GM19240 (cell line): ENCODE measurements at regions not wholly inside any gene's neighbourhood (a gene's known extent, or its start where the extent isn't known, plus 50 kb on each side); places are given as distances from the start of the nearest gene placed in this dataset.
"Not testable (repeated sequence)": the region's sequence is repeated elsewhere in the genome, so short reads cannot be mapped to it uniquely, and the experiment has no call there.

Source experiments
- DNase-seq: peaks from one replicate; pipeline ENCODE4 v3.0.0; 2011; ENCODE audit warnings: low spot score; ENCODE audit not compliant: insufficient read length

- DNase-seq: no peak
These were observed 123.8 kb upstream of the SHB start for GRCh38 chr9:38192731-38193265.

GRCh38 chr9:38186404-38187115 lies 117.5 kb upstream of the SHB start:
- no peak for DNase-seq

- DNase-seq: no peak
These were observed 116.8 kb upstream of the SHB start for GRCh38 chr9:38185647-38186403.

DNA sequence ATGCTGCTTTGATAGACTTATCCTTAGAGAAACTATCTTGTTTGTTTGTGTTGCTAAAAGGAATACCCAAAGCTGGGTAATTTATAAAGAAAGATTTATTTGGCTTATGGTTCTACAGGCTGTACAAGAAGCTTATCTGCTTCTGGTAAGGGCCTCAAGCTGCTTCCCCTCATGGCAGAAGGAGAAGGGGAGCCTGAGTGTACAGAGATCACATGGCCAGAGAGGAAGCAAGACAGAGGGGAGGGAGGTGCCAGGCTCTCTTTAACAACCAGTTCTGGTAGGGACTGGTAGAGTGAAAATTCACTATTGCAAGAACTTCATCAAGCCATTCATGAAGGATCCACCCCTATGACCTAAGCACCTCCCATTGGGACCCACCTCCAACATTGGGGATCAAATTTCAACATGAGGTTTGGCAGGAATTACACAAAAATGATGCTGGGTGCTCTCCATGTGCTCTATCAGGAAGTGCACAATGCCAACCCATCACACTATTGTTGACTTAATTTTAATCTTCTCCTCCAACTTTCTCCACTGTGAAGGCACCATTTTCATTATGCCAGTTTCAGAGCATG lies 115.1 kb upstream of the SHB start:
- DNase-seq: no peak

GRCh38 chr9:38182321-38182720 lies 113.3 kb upstream of the SHB start:
- no peak for DNase-seq

DNA sequence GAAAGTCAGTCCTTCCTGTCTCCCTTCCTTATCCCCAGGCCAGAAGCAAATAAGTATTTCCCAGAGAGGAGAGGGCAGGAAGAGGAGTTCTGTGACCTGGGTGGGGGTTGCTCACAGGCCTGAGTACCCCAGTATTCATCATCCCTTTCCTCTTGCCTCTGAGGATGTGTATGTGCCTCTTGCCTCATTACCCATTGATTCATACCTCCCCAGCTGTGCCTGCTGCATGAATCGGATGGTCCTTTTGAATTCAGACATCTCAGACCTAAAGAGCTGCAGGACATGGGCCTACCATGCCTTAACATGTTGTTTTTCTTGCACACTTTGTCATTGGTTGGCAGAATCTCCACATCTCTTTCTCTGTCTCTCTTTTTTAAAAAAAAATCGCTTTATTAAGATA lies 112.8 kb upstream of the SHB start:
- no peak for DNase-seq

DNA sequence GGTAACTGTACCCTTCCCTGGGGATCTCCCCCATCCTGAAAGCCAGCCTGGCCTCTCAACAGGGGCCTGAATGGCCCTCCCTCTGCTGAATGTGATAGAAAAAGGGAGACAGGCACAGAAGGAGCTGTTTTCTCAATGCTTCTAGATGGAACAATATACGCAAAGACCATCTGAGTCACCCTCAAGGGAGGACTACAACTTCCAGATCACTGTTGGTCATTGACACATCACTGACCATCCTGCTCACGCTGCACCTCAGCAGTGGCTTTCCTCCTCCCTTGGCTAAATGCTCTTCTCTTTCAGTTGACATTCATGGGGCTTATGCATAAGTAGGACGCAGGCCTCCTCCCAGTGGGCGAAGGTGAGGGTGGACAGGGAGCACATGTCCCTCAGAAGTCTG lies 112.2 kb upstream of the SHB start:
- no peak for DNase-seq

DNA sequence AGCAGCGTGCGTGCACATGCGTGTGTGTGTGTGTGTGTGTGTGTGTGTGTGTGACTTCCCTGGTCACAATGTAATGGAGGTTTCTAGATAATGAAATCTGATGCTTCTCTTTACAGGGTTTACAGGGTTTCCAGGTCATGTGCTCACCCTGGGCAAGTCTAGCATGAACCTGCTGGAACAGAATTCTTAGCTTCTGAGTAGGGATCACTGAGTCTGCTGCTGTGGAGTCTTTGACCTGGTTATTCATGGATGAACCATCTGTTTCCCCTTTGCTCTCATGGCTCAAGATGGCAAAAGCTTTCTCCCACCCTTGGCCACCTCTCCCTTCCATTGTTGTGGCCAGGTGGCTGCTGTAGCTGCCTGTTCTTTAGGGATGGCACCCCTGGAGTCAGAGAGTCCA lies 111.6 kb upstream of the SHB start:
- no peak for DNase-seq

GRCh38 chr9:38179965-38180364 lies 110.9 kb upstream of the SHB start:
- DNase-seq: no peak

DNA sequence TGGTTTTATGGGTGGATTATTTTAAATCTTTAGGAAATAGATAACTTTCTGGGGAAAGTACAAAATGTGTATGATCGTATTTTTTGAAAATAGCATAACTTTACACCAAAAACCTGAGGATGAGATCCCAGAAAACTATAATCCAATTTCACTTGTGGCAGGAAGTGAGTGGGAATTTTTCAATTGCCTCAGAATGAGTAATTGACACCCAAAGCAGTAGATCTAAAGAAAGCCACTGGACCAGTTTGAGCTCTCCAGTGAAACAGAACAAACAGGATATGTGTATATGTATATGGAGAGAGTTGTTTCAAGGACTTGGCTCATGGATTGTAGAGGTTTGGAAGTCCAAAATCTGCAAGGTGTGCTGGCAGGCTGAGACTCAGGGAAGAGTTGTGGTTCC lies 109.2 kb upstream of the SHB start:
- no peak for DNase-seq

- no peak for DNase-seq
These were observed 108.7 kb upstream of the SHB start for GRCh38 chr9:38177680-38178079.

DNA sequence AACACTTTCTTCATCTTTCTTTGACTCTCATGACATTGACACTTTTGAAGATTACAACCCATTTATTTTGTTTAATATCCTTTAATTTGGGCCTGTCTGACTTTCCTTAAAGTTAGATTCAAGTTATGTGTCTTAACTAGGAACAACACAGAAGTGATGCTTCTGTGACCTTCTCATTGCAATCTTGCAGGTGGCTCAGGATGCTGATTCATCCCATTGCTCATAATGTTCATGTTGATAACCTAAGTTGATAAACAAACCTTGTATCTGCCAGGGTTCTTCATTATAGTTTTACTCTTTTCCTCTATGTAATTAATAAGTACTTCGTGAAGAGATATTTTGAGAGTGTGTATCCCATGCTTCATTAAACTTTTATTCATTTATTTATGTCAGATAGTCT lies 107.2 kb upstream of the SHB start:
- DNase-seq: no peak

DNA sequence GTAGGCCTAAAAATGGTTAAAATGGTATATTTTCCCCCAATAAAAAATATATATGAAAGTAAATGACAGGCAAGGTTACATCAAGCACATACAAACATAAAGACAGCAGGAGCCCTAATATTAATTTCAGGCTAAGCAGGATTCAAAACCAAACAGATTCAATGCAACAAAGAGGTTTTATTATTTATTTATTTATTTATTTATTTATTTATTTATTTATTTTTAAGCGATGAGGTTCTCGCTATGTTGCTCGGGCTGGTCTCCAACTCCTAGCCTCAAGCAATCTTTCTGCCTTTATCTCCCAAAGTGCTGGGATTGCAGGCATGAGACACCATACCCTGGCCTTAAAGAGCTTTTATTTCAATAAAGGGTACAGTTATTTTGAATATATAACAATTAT lies 106.4 kb upstream of the SHB start:
- DNase-seq: no peak

GRCh38 chr9:38172586-38172985 lies 103.6 kb upstream of the SHB start:
- no peak for DNase-seq

DNA sequence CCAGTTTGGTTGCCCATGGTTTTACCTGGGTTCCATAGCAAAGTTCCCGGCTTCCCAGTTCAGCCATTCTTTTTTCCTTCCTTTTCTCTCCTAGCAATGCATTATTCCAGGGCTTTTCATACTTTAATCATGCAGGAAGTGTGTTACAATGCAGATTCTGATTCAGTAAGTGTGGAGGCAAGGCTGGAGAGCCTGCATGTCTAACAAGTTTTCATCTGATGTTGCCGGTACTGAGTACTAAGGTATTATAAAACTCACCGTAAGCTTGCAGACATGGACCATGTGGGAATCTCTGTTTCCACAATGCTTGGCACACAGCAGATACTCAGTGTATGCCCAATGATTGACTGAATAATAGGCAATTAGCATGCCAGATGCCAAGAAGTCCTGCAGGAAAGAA lies 102.9 kb upstream of the SHB start:
- no peak for DNase-seq

GRCh38 chr9:38171538-38171884 lies 102.5 kb upstream of the SHB start:
- DNase-seq: no peak

DNA sequence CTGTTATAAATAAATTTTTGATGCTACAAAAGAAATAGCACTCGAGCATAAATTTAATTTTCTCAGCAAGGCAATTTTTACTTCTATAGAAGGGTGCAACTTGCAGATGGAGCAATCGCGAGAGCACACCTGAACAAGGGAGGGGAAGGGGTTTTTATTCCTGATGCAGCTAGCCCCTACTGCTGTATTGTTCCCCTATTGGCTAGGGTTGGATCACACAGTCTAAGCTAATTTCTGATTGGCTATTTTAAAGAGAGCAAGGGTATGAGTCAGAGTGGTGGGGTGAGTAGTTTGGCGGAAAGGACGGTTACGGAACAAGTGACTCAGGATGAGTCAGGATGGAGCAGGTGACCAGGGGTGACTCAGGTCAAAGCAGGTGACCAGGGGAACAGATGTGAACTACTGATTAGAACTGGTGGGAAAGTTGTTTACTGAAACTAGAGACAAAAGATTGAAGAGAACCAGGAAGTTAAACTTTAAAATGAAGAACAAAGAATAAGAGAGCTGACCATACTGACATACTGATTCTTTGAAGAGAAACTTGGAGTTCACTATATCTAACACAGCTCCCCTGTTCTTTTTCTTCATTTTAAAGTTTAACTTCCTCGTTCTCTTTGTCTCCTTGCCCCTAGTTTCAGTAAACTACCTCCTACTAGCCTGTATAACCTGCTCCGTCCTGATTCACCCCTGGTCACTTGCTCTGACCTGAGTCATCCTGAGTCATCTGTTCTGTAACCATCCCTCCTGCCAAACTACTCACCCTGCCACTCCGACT lies 101.9 kb upstream of the SHB start:
- DNase-seq: not testable (repeated sequence)

- DNase-seq: not testable (repeated sequence)
These were observed 101.1 kb upstream of the SHB start for GRCh38 chr9:38170155-38170554.

GRCh38 chr9:38166501-38166900 lies 97.5 kb upstream of the SHB start:
- no peak for DNase-seq

DNA sequence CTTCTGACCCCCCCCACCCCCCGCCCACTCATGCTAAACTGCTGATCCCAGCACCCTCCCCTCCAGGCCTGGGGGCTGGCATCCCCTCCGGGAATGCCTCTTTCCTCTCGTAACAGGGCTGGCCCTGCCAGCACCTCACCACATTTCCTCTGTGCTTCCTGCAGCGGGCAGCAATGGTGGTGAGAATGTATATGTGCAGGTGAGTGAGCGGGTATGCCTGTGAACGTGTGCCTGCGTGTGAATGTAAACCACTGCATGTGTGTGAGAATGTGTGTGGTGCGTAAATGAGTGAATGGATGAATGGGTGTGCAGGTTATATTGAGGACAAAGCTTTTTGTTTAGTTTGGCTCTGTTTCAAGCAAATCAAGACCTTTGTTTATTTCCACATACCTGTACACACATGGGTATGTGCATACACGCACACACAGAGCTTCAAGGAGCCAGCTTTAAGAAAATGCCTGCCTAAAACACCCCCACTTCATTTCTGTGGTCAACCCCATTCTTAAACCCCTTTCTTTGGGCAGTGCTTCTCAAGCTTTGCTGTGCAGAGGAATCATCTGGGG lies 95.7 kb upstream of the SHB start:
- no peak for DNase-seq

- DNase-seq: no peak
These were observed 94.5 kb upstream of the SHB start for GRCh38 chr9:38163518-38163917.
